HG03103 (cell line): ENCODE measurements at regions not wholly inside any gene's neighbourhood (a gene's known extent, or its start where the extent isn't known, plus 50 kb on each side); places are given as distances from the start of the nearest gene placed in this dataset.

Experiments
- ATAC-seq: cut with Tn5 transposase; IDR thresholded peaks from one replicate; pipeline ENCODE4 v1.9.1; 2021; ENCODE audit warnings: low read depth; ENCODE audit not compliant: unreplicated experiment

DNA sequence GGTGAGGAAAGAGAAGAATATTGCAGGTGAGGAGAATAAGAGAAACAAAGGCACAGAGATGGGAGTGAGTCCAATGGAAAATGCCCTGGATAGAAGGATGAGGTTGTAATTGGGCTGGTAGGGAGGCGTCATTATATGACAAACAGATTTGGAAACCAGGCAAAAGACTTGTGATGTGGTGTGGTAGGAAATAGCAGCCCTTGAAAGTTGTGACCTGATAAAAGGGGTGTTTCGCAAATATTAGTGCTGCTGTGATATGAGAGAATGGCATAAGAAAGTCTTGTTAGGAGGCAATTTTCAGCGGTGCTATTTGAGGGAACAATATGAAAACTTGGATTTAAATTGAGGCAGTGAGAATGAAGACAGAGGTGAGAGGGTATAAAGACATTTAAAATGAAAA, 217.5 kb upstream of the ACTBL2 start:
- no peak for ATAC-seq

DNA sequence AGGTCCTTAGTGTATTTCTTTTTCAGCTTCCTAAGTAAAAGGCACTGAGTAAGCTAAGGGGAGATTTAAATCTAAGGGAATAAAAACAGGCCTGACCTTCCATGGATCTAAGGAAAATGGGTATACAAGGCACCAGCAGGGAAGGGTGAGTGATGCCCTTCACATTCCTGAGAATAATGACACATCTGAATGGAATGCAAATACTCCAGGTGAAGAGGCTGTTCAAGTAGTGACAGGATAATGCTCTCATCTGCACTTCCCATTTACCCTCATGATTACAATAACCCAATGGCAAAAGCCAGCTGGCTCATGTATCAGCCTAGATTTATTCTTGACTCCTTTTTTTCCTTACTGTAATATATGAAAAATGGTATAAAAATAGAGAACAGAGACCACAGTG, 216.2 kb upstream of the ACTBL2 start:
- no peak for ATAC-seq

DNA sequence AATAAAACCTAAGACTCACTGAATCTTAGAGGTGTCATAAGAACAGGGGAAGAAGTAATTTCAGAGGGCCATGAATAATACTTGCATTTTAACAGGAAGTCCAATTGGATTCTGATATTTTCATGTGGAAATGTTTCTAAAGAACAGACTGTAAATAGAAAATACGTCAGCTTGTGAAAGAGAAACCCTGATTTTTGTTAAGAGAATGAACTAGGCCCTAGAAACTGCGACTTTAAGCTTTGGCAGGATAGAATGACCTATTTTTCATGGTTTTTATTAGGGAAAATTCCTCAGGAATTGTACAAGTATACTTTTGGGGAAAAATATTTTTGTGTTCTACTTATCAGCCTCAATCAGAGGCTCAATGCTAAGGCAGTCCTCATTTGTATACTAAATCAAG, 215.5 kb upstream of the ACTBL2 start:
- no peak for ATAC-seq

DNA sequence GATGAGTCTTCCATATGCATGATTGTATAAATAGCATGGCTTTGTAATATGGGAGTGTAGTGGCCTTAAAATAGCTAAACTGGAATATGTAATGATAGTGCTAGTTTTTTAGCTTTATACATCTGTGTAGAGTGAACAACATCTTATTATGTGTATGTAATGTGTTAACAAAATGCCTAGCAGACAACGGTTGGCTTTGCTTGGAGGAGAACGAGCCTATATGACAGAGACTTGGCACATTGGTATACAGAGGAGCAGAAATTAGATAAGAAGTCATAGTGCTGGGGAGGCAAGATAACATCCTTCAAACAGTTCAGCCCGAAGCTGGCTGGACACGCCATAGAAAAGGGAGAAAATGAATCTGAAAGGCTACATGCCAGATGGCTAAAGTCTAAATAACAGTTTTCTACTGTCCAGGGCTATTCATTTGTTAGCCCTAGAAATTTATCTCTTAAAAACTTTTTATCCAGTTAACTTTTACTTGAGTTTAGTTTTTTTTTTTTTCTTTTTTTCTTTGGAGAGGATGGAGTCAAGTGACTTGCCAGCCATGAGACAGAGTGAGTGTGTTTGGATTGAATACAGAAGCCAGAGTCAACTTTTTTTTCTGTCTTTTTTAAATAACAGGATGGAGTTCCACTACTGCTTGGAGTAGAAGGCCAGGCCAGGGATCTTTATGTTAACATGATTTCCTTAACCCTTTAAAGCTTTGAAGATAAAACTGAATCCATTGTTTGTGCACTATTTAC, 214.4 kb upstream of the ACTBL2 start:
- no peak for ATAC-seq

DNA sequence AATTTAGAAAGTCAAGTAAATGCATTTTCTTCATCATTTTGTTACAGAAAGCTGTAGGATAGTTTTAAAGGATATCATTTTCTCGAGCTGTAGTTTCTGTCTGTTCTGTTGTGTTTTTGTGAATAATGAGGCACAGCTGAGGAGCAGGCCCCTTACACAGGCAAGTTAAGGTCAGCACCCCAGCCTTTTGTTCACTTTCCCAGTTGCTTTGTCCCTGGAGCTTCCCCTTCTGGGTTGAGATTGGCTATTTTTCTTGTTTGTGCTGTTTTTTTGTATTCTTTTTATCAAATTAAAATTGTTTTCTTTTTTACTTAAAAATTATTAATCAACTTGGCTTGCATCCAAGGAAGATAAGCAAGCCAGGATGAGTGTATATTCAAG, 213.8 kb upstream of the ACTBL2 start:
- ATAC-seq: no peak

DNA sequence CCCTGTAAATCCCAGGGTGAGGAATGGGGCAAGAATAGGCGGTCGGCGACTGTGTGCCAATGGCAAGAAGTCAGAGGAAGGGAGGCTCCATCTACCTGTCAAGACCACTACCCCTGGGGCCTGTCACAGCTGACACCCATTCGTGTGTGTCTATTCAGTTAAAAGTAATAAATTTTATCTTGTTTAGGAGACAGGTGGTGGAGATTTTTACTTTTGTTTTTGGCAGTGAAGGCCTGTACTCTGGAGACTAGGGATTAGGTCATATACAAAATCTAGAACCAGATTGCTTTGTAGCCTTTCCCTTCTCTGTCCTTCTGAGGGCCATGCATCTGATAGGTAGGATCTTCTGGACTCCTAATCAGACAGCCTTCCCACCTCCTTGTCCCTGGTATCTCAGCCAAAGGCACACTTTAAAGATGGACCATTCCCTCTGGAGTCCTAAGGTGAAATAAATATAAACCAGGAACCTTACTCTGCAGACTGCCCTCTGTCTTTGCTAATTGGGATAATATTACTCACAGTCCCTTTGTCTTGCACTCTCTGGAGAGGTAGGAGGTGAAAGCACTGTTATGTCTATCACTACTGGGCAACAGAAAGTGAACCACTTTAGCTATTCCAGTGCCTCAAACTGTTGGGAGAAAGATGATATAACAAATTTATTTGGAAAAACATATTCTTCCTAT, 213.2 kb upstream of the ACTBL2 start:
- no peak for ATAC-seq

DNA sequence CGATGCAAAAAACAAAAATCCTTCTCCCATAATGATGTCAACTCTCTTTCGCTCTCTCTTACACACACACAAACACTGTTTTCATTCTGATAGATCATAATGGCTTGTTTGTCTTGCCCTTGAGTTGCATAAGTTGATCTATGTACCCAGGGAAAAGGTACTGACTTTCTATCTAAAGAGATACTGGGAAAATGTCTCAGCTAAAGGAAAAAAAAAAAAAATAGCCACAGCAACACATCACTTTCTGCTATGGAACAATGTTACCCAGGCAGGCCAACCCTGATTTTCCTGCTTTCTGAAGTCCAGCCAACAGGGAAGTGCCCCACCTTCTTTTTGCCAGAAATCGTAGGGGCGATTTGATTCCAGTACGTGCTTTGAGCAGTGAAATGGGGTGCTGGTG, 212.6 kb upstream of the ACTBL2 start:
- ATAC-seq: no peak

DNA sequence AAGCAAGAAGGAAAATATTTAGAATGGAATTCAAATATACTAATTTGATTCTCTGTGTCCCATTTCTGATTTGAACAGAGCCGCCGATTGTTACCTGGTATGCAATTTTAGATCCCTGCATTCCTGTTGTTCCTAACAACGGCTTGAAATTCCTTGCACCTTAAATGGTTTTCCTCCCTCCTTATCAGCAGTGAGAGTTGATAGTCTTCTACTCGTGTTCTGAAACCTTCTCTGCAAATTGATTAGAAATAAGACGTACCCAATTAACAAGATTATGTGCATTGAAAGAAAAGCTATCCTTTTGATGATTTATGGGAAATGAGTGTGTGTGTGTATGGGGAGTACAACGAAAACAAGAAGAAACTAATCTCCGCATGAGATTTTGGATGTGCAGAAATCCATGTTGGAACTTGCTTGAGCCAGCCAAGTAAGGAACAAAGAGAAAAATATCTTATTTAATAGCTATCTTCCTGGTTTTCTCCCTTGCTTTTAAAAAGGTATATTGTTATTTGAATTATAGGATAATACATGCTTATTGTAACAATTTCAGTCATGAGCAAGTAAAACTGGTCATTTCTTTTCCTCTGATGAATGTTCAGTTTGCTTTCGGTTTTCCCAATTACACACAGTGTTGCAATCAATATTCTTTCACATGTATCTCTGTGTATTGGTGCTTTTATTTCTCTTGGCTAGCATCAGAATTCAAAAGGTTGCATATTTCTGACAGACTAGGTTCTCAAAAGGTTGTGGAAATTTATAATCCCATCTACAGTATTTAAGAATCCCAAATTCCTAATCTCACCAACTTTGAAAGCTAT, 211.1 kb upstream of the ACTBL2 start:
- no peak for ATAC-seq

DNA sequence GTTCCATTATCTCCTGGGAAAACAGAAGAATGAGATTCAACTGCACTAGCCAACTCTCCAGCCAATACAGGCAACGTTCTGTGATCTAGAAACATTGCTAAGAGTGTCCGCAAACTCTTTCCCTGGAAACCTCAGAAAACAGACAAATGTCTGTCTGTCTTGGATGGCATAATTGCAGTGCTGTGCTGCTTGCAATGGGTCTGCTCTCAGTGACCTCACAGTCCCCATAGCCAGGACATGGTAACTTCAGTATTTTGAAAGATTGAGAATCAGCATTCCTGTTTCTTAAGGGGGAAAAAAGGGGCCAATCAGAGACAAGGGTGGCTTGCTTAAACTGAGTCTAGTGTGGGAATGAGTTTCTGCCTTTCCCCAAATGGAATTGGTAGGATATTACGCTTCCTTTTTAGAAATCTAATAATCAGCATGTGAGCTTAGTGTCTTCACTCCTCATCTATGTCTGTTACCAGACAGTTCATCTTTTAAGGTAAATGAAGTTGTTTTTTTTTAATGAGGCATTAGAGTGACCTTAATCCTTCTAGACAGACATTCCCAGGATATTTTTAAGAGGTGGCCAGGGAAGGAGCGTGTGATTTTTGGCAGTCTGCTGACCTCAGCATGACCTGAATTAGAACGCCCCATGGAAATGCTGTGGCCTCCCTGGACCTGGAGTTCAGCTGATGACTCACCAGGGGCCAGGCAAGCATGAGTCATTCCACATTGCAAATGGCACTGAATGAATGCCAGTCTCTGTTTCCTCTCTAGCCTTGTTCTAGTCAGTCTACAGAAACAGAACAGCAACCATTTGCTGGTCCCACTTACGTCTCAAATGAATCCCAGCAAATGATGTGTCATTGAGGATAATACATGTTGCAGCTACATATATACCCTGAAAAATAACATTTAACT, 210.2 kb upstream of the ACTBL2 start:
- no peak for ATAC-seq

DNA sequence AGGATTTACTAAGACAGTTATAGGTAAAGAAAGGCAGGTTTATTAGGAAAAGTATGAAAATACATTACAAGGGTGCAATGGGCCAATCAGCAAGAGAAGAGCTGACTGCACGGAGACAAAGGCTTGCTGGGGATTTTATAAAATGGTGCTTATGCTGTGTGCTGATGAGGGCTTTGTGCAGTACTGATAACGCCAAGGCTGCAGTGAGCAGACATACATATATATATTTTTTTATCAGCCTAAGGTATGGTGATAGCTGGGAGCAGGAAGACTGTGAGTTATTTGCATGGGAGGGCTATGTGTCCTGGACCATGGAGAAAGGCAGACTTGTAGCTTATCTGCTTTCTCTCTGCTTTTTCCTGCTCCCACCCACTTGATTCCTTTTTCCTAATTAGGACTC, 208.1 kb upstream of the ACTBL2 start:
- ATAC-seq: no peak

DNA sequence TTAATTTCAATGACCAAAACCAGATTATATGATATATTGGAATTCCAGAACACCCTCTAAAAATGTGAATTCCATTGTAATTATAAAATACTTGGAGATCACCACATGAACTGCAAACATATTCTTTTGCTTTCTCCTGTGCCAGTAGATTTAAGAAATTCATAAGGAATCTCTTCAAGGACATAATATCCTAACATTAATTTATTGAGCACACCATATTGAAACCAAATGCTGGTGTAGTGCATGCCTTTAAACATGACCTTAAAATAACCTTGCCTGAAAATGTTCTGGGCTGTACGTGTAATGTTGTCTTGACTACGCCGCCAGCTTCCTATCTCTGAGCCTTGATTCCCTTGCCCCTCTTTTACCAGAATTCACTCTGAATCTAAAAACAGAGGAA, 205.0 kb upstream of the ACTBL2 start:
- no peak for ATAC-seq

DNA sequence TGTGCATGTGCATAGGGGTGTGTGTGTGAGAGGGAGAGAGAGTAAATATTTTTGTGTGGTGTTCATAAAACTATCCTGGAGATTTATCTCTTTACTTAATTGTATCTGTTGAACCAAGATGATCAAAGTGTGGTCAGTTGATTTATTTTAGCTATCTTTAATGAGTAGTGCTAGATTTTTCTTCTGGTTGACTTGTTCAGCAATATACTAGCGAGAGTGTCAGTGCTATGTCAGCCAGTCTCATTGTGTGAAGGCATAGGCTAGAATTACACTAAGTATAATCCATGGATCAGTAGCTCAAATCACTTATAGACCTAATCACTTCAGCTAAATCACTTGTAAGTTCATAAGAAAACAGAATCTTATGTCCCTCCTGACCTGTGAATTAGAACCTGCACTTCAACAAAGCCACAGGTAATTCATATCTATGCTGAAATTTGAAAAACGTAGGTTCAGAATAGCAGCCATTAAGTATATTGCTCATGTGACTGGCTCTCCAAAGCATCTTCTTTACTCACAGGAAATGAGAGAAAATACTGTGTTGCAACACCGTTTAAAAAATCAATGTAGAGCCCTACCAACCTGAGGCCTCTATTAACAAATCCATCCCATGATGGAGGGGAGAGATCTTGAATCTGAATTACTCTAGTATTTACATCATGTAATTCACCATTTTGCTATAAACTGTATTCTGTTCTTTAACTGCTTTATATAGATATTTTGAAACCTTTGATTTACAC, 203.1 kb upstream of the ACTBL2 start:
- ATAC-seq: no peak

DNA sequence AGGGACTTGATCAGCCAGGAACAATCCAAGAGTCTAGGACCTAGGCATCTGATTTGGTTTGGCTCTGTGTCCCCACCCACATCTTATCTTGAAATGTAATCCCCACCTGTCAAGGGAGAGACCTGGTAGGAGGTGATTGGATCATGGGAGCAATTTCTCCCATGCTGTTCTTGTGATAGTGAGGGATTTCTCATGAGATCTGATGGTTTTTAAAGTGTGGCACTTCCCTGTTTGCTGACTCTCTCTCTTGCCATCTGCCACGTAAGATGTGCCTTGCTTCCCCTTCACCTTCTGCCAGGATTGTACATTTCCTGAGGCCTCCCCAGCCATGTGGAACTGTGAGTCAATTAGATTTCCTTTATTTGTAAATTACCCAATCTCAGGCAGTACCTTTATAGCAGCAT, 201.7 kb upstream of the ACTBL2 start:
- no peak for ATAC-seq

DNA sequence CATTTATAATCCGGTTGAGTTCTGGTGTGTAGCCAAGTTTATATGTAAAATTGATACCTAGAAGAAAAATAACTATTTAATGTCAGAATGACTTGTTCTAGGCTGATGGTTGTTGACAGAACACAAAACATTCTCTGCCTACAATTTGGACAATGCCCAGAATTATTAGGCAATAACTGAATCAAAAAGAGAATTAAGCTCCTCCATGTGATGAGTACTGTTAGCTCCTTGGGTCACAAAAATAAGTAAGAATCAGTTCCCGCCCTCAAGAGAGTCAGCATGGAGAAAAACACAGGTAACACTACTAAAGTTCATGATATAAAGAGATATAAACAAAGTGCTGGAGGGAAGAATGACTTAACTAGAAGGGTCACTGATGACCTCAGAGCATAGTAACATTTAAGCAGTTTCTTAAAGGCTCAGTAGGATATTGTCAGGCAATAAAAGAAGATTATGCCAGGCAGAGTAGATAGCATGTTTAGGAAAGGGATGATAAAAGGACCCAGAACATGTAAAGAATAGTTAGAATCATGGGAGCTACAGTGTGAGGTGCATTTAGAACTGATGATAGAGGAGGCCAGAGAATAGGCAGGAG, 200.5 kb upstream of the ACTBL2 start:
- no peak for ATAC-seq

DNA sequence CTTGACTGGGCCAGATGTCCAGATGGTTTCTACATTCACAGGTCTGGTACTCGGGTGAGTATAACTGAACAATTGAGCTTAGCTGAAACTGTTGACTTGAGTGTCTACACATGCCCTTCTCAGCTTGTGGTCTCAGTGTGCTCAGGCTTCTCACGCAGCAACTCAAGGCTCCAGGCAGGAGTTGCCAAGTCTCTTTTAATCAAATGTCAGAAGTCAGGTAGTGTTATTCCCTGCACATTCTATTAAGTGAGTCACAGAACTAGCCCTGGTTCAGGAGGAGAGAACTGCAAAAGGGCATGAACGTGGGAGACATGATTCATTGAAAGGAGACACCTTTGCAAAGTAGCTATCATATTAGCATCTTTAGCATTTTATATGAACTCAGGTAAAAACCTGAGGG, 199.3 kb upstream of the ACTBL2 start:
- ATAC-seq: no peak

DNA sequence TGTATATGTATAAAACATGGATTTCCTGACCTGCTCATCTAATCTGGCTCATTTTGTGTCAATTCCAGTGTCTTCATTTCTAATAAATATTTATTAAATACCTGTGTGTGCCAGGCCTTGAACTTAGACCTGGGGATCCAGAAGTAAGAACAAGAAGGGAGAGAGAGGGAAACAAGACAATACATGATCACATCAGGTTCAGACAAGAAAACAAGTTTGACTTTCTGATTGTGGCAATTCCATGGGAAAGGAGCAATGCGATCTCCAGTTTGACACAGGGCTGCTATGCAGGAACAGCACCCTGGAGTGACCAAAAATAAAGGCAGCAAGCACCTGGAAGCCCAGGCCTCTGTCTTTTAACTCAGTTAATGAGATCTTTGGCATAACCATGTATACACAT, 198.1 kb upstream of the ACTBL2 start:
- no peak for ATAC-seq

DNA sequence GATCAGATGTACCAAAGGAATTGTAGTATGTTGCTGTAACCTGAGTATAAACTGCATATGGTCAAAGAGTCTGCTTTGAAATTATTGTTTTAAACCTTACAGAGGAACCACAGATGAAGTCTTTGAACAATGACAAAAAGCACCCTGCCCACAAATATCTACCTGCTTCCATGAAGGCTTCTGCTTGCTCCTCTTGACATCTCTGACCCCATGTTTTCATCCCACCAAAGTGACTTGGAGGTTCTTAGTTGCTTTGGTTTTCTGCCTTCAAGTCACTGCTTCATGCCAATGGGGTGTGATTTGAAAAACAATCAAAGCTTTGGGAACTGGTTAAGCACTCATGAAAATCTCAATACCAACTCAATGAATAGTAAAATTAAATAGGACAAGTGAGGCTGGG, 194.6 kb upstream of the ACTBL2 start:
- ATAC-seq: no peak

DNA sequence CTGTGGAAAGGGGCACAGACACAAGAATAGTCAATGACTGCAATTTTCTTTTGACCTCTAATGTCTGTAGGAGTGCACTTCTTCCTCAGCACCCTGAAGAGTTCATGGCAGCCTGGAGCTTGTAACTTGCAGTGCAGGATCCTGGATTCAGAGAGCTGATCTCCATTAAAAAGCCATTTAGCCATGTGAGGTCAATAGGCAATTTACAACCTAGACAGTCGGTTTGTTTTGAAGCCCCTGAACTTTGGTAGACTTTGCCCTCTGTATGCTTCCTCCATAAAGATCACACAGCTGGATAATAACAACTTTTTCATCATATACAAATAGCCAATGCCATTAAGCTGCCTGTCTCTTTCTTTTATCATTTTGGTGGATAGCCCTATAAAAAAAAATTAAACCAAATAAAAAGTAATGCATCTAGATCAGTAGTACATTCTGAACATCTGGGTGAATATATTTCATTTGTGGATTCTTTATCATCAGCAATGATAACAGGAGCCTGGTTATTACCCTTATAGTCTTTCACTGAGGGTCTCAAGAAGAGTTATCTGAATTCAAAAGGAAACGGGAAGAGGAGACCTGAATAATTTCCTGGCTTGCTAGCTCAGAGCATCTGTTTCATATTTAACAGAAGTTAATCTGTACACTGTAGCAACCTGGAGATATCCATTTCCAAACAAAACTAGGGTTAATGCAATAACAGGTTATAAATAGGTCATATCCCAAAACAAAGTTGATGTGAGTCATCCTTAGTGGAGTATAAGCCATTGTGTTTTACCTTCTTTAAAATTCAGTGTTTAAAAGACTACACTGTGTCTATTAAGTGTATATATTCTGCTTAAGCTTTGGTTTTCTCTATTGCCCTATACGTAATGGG, 193.8 kb upstream of the ACTBL2 start:
- no peak for ATAC-seq

DNA sequence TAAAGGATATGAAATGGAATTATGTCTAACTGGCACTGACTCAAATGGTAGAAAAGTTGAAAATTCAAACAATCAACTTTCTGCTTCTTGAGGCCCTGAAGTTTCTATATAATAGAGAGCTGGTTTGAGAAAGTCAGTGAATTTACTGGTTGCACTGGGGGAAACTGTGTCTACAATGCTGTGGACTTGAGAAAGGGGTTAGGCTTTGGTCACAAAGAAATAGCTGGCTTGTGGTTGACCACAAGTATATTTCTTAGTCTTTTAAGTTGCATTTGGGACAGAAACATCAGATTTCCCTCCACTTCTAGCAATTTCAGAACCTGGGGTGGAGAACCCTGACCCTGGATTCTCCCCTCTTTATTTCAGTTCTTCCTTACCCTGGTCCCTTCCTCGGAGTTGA, 192.6 kb upstream of the ACTBL2 start:
- no peak for ATAC-seq
